ENCODE measurements at regions not wholly inside any gene's neighbourhood (a gene's known extent, or its start where the extent isn't known, plus 50 kb on each side); places are given as distances from the start of the nearest gene placed in this dataset.

GRCh38 chr11:122323754-122324421 lies 207.9 kb upstream of the BLID start:
- TF ChIP-seq CTCF (IDR thresholded peaks at IDR 0.05) (no peak), POLR2AphosphoS5 (IDR thresholded peaks at IDR 0.05) (no peak), EP300 (IDR thresholded peaks at IDR 0.05) (no peak)
